ENCODE measurements at regions not wholly inside any gene's neighbourhood (a gene's known extent, or its start where the extent isn't known, plus 50 kb on each side); places are given as distances from the start of the nearest gene placed in this dataset.

DNA sequence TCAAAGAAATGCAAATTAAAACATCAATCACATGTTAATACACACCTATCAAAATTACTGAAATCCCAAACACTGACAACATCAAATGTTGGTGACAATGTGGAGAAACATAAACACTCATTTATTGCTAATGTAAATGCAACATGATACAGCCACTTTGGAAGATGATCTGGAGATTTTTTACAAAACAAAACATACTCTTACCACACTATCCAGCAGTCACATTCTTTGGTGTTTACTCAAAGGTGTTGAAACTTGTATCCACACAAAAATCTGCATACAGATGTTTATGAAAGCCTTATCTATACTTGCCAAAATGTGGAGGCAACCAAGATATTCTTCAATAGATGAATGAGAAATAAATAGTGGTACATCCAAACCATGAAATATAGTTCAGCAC lies 1219.5 kb upstream of the PCDH20 start:
- no peak overlapping the region for H3K27ac ChIP-seq
- TF ChIP-seq, protein P1, sequence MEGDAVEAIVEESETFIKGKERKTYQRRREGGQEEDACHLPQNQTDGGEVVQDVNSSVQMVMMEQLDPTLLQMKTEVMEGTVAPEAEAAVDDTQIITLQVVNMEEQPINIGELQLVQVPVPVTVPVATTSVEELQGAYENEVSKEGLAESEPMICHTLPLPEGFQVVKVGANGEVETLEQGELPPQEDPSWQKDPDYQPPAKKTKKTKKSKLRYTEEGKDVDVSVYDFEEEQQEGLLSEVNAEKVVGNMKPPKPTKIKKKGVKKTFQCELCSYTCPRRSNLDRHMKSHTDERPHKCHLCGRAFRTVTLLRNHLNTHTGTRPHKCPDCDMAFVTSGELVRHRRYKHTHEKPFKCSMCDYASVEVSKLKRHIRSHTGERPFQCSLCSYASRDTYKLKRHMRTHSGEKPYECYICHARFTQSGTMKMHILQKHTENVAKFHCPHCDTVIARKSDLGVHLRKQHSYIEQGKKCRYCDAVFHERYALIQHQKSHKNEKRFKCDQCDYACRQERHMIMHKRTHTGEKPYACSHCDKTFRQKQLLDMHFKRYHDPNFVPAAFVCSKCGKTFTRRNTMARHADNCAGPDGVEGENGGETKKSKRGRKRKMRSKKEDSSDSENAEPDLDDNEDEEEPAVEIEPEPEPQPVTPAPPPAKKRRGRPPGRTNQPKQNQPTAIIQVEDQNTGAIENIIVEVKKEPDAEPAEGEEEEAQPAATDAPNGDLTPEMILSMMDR (conservative IDR thresholded peaks at IDR 0.05), result no peak
- TF ChIP-seq ZFX (IDR thresholded peaks at IDR 0.05), result no peak

DNA sequence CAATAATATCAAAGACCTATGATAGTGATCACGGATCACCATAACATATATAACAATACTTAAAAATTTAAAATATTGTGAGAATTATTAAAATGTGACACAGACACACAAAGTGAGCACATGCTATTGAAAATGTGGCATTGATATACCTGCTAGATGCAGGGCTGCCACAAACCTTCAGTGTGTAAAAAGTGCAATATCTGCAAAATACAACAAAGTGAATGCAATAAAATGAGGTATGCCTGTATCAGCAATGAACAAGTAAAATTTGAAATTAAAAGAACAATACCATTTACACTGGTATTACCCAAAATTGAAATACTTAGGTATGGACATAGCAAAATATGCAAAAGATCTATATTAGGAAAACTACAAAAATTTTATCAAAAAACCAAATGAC lies 1217.8 kb upstream of the PCDH20 start:
- TF ChIP-seq, protein P1 (conservative IDR thresholded peaks at IDR 0.05), result no peak
- TF ChIP-seq ZFX (IDR thresholded peaks at IDR 0.05), result no peak
- H3K27ac ChIP-seq, result no peak overlapping the region

DNA sequence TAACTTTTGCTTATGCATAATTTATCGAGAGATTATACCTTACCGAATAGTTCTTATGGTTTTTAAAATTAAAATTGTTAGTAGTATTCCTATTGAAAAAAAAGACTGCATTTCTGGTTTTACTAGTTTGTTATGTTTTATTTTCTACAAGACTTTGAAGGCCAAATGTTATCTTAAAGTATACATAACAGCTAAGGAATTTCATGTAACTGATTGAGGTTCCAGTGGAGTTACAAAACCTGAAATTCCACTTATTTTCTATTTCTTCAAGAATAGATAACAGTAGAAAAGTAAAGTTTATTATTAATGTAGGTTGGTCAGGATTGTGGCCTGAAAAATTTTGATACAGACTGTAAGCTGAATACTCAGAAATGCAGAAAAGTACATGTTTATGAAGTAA lies 1216.0 kb upstream of the PCDH20 start:
- no peak overlapping the region for H3K27ac ChIP-seq
- TF ChIP-seq ZFX (IDR thresholded peaks at IDR 0.05), result no peak
- TF ChIP-seq, protein P1 (conservative IDR thresholded peaks at IDR 0.05), result no peak

DNA sequence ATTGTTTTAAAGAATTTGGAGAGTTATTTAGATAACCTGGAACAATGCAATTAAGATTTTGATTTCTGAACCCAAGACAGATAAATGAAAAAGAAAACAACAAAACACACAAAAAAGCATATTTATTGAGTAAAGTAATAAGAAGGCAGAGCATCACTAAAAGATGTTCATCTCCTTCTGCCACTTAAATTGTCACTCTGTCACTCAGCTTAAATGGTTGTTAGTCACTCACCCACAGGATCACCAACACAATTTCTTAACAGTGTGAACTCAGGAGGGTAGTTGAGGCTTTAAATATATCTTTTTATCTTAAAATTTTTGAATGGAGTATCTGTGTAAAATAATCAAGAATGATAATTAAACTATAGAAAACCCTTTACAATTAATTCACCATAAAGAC lies 1215.5 kb upstream of the PCDH20 start:
- TF ChIP-seq, protein P1 (conservative IDR thresholded peaks at IDR 0.05), result no peak
- no peak for TF ChIP-seq ZFX (IDR thresholded peaks at IDR 0.05)
- H3K27ac ChIP-seq, result no peak overlapping the region

DNA sequence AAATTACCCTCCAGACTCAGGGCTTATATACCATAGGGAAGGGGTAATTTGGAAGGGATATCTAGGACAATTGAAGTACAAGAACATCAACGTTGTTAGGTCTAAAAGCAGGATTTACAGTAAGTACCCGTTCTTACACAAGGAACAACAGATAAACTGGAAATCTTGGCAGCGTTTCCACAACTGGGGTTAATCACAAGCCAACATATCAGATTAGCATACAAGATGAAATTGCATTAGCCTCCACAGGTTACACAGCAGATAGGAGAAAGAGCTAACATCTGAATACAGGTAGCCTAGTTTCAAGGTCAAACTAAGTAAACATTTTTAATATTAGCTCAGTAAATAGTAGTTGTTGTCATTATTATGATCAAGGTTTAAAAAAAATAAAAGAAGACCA lies 1214.0 kb upstream of the PCDH20 start:
- no peak for TF ChIP-seq ZFX (IDR thresholded peaks at IDR 0.05)
- TF ChIP-seq, protein P1 (conservative IDR thresholded peaks at IDR 0.05), result no peak
- H3K27ac ChIP-seq, result peak overlapping the region; percentile 60

DNA sequence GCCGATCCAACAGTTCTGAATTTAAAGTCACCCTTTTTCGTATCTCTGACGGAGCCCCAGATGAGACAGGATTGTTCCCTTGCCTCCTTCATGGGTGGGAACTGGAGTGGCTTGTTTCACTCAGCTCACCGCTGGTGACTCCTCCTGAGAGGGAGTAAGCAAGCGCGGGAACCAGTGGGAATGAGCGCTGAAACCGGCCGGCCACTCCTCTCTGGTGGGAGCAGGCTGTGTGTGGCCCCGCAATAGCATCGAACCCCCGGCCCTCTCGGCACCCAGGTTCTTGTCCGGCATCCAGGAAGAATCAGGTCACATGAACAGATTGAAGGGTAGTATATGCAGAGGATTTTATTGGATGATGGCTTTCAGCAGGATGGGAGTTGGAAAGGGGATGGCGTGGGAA lies 1211.6 kb upstream of the PCDH20 start:
- H3K27ac ChIP-seq, result no peak overlapping the region
- no peak for TF ChIP-seq ZFX (IDR thresholded peaks at IDR 0.05)

DNA sequence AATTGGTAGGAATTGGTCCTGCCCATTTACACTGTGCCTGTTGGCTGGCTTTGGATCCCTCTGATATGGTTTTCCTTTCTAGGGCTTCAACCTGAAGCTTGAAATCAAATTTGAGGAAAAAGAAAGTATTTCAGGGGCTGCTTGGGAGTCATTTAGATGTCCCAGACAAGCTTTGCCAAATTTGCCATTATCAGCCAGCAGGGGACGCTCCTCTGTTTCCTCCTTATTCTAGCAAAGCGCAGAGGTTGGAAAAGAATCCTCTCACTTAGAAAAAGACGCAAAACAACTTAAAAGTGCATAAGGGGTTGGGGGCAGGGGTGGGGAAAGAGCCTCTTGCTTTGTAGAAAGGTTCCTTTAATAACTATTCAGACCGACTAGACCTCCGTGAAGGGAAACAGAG lies 1211.1 kb upstream of the PCDH20 start:
- no peak for TF ChIP-seq ZFX (IDR thresholded peaks at IDR 0.05)
- TF ChIP-seq, protein P1 (conservative IDR thresholded peaks at IDR 0.05), result peak; percentile 32
- H3K27ac ChIP-seq, result no peak overlapping the region

DNA sequence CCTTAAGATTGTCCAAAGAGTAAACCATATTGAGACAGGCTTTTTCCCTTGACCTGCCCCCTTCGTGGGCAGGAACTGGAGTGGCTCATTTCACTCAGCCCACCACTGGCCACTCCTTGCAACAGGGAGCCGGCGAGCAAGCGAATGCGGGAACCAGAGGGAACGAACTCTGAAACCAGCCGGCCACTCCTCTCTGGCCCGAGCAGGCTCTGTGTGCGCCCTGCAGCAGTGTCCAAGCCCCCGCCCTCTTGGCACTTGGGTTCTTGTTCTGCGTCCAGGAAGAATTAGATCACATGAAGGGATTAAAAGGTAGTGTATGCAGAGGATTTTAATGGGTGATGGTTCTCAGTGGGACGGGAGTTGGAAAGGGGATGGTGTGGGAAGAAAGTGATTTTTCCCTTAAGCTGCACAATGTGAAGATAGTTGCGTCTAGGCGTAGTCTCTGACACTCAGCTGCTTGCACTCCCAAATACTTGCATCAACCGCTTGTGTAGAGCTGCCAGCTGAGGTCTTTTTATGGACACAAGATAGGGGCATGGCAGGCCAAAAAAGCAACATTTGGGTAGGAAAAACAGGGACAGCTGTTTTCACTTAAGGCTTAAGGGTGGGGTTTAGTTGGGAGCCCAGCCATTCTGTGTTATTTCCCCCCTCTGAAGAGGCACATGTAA lies 1209.7 kb upstream of the PCDH20 start:
- TF ChIP-seq, protein P1 (conservative IDR thresholded peaks at IDR 0.05), result no peak
- TF ChIP-seq ZFX (IDR thresholded peaks at IDR 0.05), result no peak

More for the DNA sequence above, 1209.7 kb upstream of the PCDH20 start:
- H3K27ac ChIP-seq, result no peak overlapping the region

Data from C4-2B (cell line).